LoVo (cell line): ENCODE measurements at regions not wholly inside any gene's neighbourhood (a gene's known extent, or its start where the extent isn't known, plus 50 kb on each side); places are given as distances from the start of the nearest gene placed in this dataset.
"Not testable (repeated sequence)": the region's sequence is repeated elsewhere in the genome, so short reads cannot be mapped to it uniquely, and the experiment has no call there.

Experiments used
- DNase-seq: peaks from one replicate; pipeline ENCODE4 v3.0.0-alpha.2; 2016; ENCODE audit warnings: low spot score

GRCh38 chr4:124941267-124941666 lies 228.7 kb upstream of the ANKRD50 start:
- no peak for DNase-seq

DNA sequence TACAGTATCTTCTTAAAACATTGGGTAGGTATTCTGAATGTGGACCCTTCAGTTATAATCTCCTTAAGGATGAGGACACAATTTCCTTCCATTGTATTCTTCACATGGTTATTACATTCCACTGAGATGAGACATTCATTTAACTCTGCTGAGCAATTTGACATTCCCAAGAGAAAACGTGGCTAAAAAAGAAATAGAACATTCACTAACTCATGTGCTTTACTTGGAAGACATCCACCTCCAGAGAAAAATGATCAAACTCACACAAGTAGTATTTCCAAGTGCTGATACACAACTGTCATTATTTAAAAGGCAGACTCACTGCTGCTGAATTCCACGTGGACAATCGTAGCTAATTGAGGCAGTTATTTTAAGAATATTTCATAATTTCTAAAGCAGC lies 227.9 kb upstream of the ANKRD50 start:
- peak; percentile 22 for DNase-seq

- DNase-seq: no peak
Measured at GRCh38 chr4:124939908-124940307, 227.4 kb upstream of the ANKRD50 start.

- no peak for DNase-seq
Measured at GRCh38 chr4:124938836-124939235, 226.3 kb upstream of the ANKRD50 start.

DNA sequence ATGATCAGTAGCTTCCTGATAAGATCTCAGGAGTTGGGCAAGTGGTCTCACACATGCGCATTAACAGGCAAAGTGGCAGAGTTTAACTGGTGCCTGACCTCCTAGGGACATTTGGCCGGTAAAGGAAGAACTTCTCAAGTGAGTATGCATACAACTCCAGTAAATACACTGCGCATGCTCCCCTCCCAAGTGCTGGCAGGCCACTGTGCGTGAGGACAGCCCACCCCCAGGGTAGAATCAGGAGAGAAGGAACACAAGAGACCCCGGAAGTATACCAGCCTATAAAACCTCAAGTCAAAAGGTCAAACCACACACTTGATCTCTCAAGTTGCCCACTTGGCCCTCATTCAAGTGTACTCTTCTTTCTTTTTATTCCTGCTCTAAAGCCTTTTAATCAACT lies 225.5 kb upstream of the ANKRD50 start:
- DNase-seq: no peak

DNA sequence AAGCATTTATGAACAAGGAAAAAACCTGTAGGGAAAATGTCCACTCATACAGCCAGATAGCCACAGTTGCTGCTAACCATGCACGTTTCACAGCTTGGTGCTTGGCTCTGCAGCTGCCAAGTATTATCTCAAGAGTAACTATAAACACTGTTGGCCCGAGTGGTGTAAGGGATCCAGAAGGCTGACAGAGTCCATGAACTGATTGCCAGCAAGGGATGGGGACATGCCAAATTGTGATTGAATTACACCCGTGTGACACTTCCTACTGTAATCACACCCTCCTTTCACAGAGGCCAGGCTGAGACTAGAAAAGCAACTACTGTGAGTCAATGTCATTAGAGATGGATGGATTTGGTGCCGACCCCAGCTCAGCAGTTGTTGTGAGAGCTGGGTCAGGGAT lies 223.9 kb upstream of the ANKRD50 start:
- DNase-seq: no peak

GRCh38 chr4:124934916-124935315 lies 222.4 kb upstream of the ANKRD50 start:
- DNase-seq: no peak

DNA sequence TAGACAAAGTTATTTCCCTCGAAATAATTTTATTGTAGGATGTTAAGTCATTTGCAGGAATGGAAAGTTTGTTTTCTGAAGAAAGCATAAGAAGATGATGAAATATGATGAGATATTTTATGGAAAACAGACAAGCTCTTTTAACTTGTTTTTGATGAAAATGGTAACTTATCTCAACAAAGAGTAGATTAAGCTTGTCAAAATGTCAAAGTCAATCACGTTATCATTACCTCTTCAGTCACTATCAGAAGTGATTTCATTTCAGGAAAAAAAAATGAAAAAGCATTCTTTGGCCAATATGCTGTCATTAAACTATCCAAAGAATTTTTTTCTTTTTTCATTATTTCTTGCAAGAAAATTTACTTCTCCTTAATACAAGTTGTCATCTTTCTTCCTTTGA lies 221.0 kb upstream of the ANKRD50 start:
- no peak for DNase-seq

GRCh38 chr4:124932447-124932846 lies 219.9 kb upstream of the ANKRD50 start:
- DNase-seq: no peak

DNA sequence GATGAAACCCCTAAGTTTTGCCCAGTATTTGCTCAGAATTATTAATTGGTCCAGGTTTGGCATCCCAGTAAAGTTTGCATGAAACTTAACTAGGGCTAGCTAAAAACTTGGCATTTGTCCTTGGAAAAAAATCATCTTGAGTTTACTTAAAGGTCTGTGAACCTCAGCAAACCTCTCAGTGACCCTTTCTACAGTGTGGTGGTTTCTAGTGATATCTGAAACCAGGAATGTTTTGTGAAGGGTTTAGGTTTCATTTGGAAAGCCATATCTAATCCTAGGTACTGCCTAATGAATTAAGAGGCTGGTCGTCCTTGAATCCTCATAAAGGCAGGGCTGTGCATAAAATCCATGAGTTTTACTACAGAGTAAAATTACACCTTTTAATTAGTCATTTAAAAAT lies 218.5 kb upstream of the ANKRD50 start:
- DNase-seq: no peak

DNA sequence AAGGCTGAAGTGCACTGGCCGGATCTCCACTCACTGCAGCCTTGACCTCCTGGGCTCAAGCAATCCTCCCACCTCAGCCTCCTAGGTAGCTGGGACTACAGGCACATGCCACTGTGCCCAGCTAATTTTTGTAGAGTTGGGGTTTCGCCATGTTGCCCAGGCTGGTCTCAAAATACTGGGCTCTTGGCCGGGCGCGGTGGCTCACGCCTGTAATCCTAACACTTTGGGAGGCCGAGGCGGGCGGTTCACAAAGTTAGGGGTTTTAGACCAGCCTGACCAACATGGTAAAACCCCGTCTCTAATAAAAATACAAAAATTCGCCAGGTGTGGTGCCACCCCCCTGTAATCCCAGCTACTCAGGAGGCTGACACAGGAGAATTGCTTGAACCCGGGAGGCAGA lies 210.2 kb upstream of the ANKRD50 start:
- DNase-seq: not testable (repeated sequence)

DNA sequence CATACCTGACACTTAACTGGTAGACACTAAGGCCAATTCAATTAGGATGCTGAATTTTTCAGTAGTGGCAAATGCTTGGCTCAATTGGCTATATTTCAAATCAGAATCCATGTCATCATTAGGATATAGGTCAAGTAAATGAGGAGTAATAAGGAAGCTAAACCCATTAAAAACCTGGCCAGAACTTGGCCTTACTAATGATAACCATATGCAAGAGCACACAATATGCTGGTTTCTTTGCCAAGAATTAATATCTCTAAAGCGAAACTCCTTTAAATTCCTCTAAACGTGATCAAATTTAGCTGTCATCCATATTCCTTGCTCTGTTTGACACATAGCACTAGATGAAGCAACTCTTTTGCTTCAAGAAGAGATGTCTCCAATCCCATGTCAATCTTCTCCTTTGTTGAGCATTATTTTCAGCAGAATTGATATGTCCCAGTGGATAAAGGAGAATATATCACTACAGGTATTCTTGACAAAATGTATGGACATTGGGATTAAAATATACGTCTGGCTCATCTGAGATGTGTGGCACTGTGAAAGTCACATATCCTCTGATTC lies 206.1 kb upstream of the ANKRD50 start:
- DNase-seq: no peak

GRCh38 chr4:124915073-124915472 lies 202.5 kb upstream of the ANKRD50 start:
- DNase-seq: no peak

GRCh38 chr4:124913237-124913636 lies 200.7 kb upstream of the ANKRD50 start:
- DNase-seq: no peak

DNA sequence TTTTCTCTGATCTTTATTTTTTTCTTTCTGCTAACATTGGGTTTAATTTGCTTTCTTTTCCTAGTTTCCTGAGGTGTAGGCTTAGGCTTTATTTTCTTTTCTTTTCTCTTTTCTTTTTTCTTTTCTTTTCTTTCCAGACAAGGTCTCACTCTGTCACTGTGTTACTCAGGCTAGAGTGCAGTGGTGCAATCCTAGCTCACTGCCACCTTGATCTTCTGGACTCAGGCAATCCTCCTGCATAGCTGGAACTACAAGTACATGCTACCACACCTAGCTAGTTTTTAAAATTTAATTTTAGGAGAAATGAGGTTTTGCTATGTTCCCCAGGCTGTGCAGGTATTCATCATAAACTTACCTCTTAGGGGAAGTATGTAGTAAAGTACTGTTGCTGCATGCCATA lies 197.8 kb upstream of the ANKRD50 start:
- DNase-seq: no peak

DNA sequence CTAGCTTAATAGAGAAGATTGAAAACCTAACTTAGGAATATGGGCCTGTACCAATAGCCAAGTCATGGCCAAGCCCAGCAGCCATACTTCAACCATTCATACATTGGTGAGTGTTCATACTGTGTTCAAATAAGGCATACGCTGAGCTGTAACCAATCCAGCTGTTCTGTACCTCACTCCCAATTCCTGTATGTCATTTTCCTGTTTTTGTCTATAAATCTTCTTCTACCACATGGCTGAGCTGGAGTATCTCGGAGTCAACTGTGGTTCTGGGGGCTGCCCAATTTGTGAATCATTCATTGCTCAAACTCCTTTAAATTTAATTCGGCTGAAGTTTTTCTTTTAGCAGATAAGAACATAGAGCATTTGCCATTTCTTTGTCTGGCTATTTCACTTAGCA lies 195.3 kb upstream of the ANKRD50 start:
- DNase-seq: no peak

GRCh38 chr4:124905441-124905840 lies 192.9 kb upstream of the ANKRD50 start:
- no peak for DNase-seq

GRCh38 chr4:124904723-124905388 lies 192.3 kb upstream of the ANKRD50 start:
- no peak for DNase-seq

- peak; percentile 32 for DNase-seq
Measured at GRCh38 chr4:124903995-124904722, 191.6 kb upstream of the ANKRD50 start.

DNA sequence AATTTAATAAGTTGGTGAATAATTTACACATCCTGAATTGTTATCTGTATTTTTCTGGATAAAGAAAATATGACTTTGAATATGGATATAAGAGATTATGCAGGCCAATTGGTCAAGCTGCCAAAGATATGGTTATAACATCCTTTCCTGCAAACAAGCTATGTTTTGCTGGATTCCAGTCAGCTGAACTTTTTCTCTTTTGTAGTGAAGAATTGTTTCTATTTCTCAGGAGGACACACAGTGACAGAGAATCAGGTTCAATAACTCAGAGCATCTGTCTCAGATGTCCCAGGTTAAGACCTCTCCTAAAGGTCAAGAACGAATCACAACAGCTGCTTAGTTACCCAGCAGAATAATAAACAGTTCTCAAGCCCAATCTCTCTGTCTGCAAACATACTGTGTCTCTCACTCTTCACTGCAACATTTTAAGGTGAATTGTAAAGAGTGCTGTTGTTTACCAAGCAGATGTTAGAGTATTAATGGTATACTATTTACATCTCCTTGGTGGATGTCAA lies 189.5 kb upstream of the ANKRD50 start:
- DNase-seq: no peak

- no peak for DNase-seq
Measured at GRCh38 chr4:124899997-124900396, 187.5 kb upstream of the ANKRD50 start.

GRCh38 chr4:124890522-124890921 lies 178.0 kb upstream of the ANKRD50 start:
- no peak for DNase-seq

GRCh38 chr4:124887739-124888138 lies 175.2 kb upstream of the ANKRD50 start:
- DNase-seq: no peak
